Upper lobe of left lung (tissue), 4 donors: ENCODE measurements at regions not wholly inside any gene's neighbourhood (a gene's known extent, or its start where the extent isn't known, plus 50 kb on each side); places are given as distances from the start of the nearest gene placed in this dataset.

Source experiments
- CTCF ChIP-seq, 6 experiments: fragments of 450-650 bp in 4 of 6; fragments of 200-600 bp in 2 of 6; sonication (generic) in 2 of 6; IDR thresholded peaks; one replicate each; pipeline ENCODE4 v1.5.1; 2016 to 2019; ENCODE audit warnings: antibody characterized with exemption in 6 of 6
- EP300 ChIP-seq, 4 donors: sonication (generic); formaldehyde crosslinking; IDR thresholded peaks; one replicate each; pipeline ENCODE4 v1.5.1; 2017; ENCODE audit warnings: antibody characterized with exemption in 4 of 4, control low read depth in 2 of 4
- POLR2A ChIP-seq, 4 donors: fragments of 450-650 bp; IDR thresholded peaks; one replicate each; pipeline ENCODE4 v1.5.1; 2016 to 2017; ENCODE audit warnings: antibody characterized with exemption in 4 of 4, mild to moderate bottlenecking in 2 of 4

- TF ChIP-seq CTCF (IDR thresholded peaks at IDR 0.05) (no peak), EP300 (IDR thresholded peaks at IDR 0.05) (no peak), POLR2A (IDR thresholded peaks at IDR 0.05) (no peak)
These were observed 1642.2 kb downstream of the KHDRBS2 start for GRCh38 chr6:60643870-60644269.
